WTC11 (cell line): ENCODE measurements at regions not wholly inside any gene's neighbourhood (a gene's known extent, or its start where the extent isn't known, plus 50 kb on each side); places are given as distances from the start of the nearest gene placed in this dataset.

Experiments
- ATAC-seq: fragments of 200-7000 bp; cut with Tn5 transposase; 2 replicates; pipeline ENCODE4 v1.10.0; 2021; ENCODE audit warnings: mild to moderate bottlenecking, moderate library complexity
- CTCF ChIA-PET: fragments of 300-600 bp; sonication (Branson Sonifier 250); formaldehyde crosslinking; loops from one replicate; lab custom pipeline; 2021; ENCODE audit warnings: antibody characterized with exemption; lab: Charles Lee
- POLR2A ChIA-PET: fragments of 350-600 bp; sonication (Branson Sonifier 250); formaldehyde crosslinking; loops from one replicate; lab custom pipeline; 2021; ENCODE audit warnings: antibody characterized with exemption; lab: Charles Lee
- DNase-seq: peaks from one replicate; pipeline ENCODE4 v3.0.0; 2021; ENCODE audit warnings: low spot score
- H3K27ac Mint-ChIP-seq: 2 replicates; pipeline ENCODE4 v1.8.0; 2021; ENCODE audit warnings: mixed read lengths
- H3K27me3 Mint-ChIP-seq: 2 replicates; pipeline ENCODE4 v1.8.0; 2021; ENCODE audit warnings: low read depth, mild to moderate bottlenecking, moderate library complexity, mixed read lengths
- H3K36me3 Mint-ChIP-seq: 2 replicates; pipeline ENCODE4 v1.8.0; 2021; ENCODE audit warnings: mixed read lengths
- H3K4me1 Mint-ChIP-seq: 2 replicates; pipeline ENCODE4 v1.8.0; 2022; ENCODE audit warnings: mixed read lengths
- H3K4me3 Mint-ChIP-seq: 2 replicates; pipeline ENCODE4 v1.8.0; 2021; ENCODE audit warnings: mild to moderate bottlenecking, moderate library complexity, mixed read lengths
- H3K9me3 Mint-ChIP-seq: 2 replicates; pipeline ENCODE4 v1.8.0; 2021; ENCODE audit warnings: mixed read lengths
- CREB1 ChIP-seq: sonication (generic); formaldehyde crosslinking; IDR thresholded peaks from 2 replicates; pipeline ENCODE4 v1.8.0; 2023; ENCODE audit warnings: mild to moderate bottlenecking, missing genetic modification reagents
- ESRRA ChIP-seq: sonication (generic); formaldehyde crosslinking; IDR thresholded peaks from 2 replicates; pipeline ENCODE4 v1.8.1; 2022; ENCODE audit warnings: mild to moderate bottlenecking, missing genetic modification reagents, borderline replicate concordance
- FOXJ3 ChIP-seq: sonication (generic); formaldehyde crosslinking; IDR thresholded peaks from 2 replicates; pipeline ENCODE4 v1.9.0; 2021; ENCODE audit warnings: missing genetic modification reagents, mild to moderate bottlenecking, borderline replicate concordance
- GRHL2 ChIP-seq: fragments of 250-450 bp; sonication (Bioruptor Pico); IDR thresholded peaks from 2 replicates; pipeline ENCODE4 v1.8.0; 2022; ENCODE audit warnings: mild to moderate bottlenecking, moderate library complexity; ENCODE audit not compliant: insufficient replicate concordance, severe bottlenecking
- HMGA2 ChIP-seq: fragments of 250-450 bp; sonication (Bioruptor Pico); IDR thresholded peaks from 2 replicates; pipeline ENCODE4 v1.4.0; 2021; ENCODE audit warnings: mild to moderate bottlenecking, moderate library complexity
- JAZF1 ChIP-seq: fragments of 250-450 bp; sonication (Bioruptor Pico); IDR thresholded peaks from 2 replicates; pipeline ENCODE4 v1.9.0; 2021; ENCODE audit warnings: moderate library complexity, mild to moderate bottlenecking, inconsistent platforms
- MXD4 ChIP-seq: fragments of 250-450 bp; sonication (Bioruptor Pico); IDR thresholded peaks from 2 replicates; pipeline ENCODE4 v1.8.0; 2021; ENCODE audit warnings: mild to moderate bottlenecking, moderate library complexity, borderline replicate concordance
- NFATC4 ChIP-seq: fragments of 250-450 bp; sonication (Bioruptor Pico); IDR thresholded peaks from 2 replicates; pipeline ENCODE4 v1.9.0; 2021; ENCODE audit warnings: mild to moderate bottlenecking
- NFYB ChIP-seq: sonication (generic); formaldehyde crosslinking; conservative IDR thresholded peaks from 2 replicates; pipeline ENCODE4 v1.8.0; 2022; ENCODE audit warnings: low read depth, missing genetic modification reagents
- NR1H2 ChIP-seq: sonication (generic); formaldehyde crosslinking; IDR thresholded peaks from 2 replicates; pipeline ENCODE4 v1.9.0; 2021; ENCODE audit warnings: mild to moderate bottlenecking, moderate library complexity, missing genetic modification reagents
- NR3C1 ChIP-seq: sonication (generic); formaldehyde crosslinking; conservative IDR thresholded peaks from 2 replicates; pipeline ENCODE4 v1.8.1; 2023; ENCODE audit warnings: low read depth, mild to moderate bottlenecking, missing genetic modification reagents
- PRRX2 ChIP-seq: fragments of 250-450 bp; sonication (Bioruptor Pico); IDR thresholded peaks from 2 replicates; pipeline ENCODE4 v1.8.0; 2021; ENCODE audit warnings: mild to moderate bottlenecking
- ZNF138 ChIP-seq: sonication (generic); formaldehyde crosslinking; conservative IDR thresholded peaks from 2 replicates; pipeline ENCODE4 v1.8.1; 2022; ENCODE audit warnings: mild to moderate bottlenecking, moderate library complexity, missing genetic modification reagents
- ZNF263 ChIP-seq: sonication (generic); formaldehyde crosslinking; IDR thresholded peaks from 2 replicates; pipeline ENCODE4 v1.8.1; 2022; ENCODE audit warnings: low read depth, mild to moderate bottlenecking, moderate library complexity, missing genetic modification reagents
- ZNF671 ChIP-seq: fragments of 250-450 bp; sonication (Bioruptor Pico); IDR thresholded peaks from 2 replicates; pipeline ENCODE4 v1.8.0; 2021; ENCODE audit warnings: mild to moderate bottlenecking
- TF ChIP-seq, protein P1 (sequence below): fragments of 250-450 bp; sonication (Bioruptor Pico); IDR thresholded peaks from 2 replicates; pipeline ENCODE4 v1.8.0; 2021; ENCODE audit warnings: mild to moderate bottlenecking
- TF ChIP-seq, protein P2 (sequence below): sonication (generic); formaldehyde crosslinking; IDR thresholded peaks from 2 replicates; pipeline ENCODE4 v1.8.1; 2022; ENCODE audit warnings: mild to moderate bottlenecking, missing genetic modification reagents, moderate library complexity, borderline replicate concordance
- TF ChIP-seq, protein P3 (sequence below): sonication (generic); formaldehyde crosslinking; IDR thresholded peaks from 2 replicates; pipeline ENCODE4 v1.8.1; 2022; ENCODE audit warnings: missing genetic modification reagents, borderline replicate concordance
- TF ChIP-seq, protein P4 (sequence below): sonication (generic); formaldehyde crosslinking; IDR thresholded peaks from 2 replicates; pipeline ENCODE4 v1.8.1; 2023; ENCODE audit warnings: mild to moderate bottlenecking, missing genetic modification reagents, borderline replicate concordance
- TF ChIP-seq, protein P5 (sequence below): sonication (generic); formaldehyde crosslinking; conservative IDR thresholded peaks from 2 replicates; pipeline ENCODE4 v1.8.1; 2022; ENCODE audit warnings: mild to moderate bottlenecking, missing genetic modification reagents
- TF ChIP-seq, protein P6 (sequence below): sonication (generic); formaldehyde crosslinking; conservative IDR thresholded peaks from 2 replicates; pipeline ENCODE4 v1.8.1; 2023; ENCODE audit warnings: mild to moderate bottlenecking, low read depth, missing genetic modification reagents, moderate library complexity

DNA sequence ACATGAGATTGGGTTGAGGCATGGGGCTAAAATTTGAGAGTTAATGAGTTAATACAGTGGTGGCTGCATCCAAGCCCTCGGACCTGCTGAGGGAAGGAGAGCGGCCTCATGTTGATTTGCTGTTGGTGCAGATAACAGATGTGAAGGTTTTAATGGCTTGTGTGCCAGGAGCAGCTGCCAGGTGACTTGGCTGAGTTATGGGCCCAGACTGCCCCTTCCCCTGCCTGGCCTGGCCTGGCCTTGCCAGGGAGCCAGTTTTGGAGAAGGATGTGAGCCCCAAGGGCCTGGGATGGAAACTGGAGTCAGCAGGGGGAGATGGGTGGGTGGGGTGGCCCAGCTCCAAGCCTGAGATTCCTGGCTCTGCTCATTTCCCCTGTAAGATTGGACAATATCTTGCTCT lies 230.1 kb downstream of the CBLN1 start:
- no peak overlapping the region for H3K4me3 Mint-ChIP-seq
- no peaks in the 10 kb centered on the region for H3K27me3 Mint-ChIP-seq
- no peaks in the 10 kb centered on the region for H3K36me3 Mint-ChIP-seq
- DNase-seq (no peak), ATAC-seq (no peak)
- no peak overlapping the region for H3K27ac Mint-ChIP-seq
- CTCF ChIA-PET: no interaction called here
- H3K9me3 Mint-ChIP-seq: no peaks in the 10 kb centered on the region
- POLR2A ChIA-PET: no interaction called here
- H3K4me1 Mint-ChIP-seq: peaks cover 13% of the 10 kb centered on the region
- TF ChIP-seq, protein P1, sequence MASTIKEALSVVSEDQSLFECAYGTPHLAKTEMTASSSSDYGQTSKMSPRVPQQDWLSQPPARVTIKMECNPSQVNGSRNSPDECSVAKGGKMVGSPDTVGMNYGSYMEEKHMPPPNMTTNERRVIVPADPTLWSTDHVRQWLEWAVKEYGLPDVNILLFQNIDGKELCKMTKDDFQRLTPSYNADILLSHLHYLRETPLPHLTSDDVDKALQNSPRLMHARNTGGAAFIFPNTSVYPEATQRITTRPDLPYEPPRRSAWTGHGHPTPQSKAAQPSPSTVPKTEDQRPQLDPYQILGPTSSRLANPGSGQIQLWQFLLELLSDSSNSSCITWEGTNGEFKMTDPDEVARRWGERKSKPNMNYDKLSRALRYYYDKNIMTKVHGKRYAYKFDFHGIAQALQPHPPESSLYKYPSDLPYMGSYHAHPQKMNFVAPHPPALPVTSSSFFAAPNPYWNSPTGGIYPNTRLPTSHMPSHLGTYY (CRISPR knock-in tag): no peak
- TF ChIP-seq CREB1 (no peak), JAZF1 (CRISPR knock-in tag) (no peak)

DNA sequence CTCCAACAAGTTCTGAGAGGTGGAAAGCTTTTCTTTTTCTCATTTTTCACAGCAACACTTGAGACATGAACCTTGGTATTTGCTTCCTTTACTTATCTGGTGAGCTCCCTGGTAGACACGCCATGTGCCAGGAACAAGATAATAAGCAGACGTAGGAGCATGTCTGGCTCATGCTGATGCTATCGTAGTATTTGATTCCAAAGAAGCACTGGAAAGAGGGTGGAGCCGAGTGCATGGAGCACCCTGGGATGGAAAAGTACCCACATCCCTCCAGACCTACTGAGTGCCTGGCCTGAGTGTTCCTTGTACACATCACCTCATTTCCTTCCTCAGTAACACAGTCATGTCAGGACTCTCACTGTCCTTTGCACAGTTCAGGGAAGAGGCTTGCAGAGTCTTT lies 231.0 kb downstream of the CBLN1 start:
- TF ChIP-seq ZNF671 (CRISPR knock-in tag) (no peak), GRHL2 (no peak), HMGA2 (CRISPR knock-in tag) (no peak), ZNF138 (no peak), NR3C1 (CRISPR knock-in tag) (no peak), FOXJ3 (CRISPR knock-in tag) (no peak), ESRRA (no peak)
- TF ChIP-seq, protein P2, sequence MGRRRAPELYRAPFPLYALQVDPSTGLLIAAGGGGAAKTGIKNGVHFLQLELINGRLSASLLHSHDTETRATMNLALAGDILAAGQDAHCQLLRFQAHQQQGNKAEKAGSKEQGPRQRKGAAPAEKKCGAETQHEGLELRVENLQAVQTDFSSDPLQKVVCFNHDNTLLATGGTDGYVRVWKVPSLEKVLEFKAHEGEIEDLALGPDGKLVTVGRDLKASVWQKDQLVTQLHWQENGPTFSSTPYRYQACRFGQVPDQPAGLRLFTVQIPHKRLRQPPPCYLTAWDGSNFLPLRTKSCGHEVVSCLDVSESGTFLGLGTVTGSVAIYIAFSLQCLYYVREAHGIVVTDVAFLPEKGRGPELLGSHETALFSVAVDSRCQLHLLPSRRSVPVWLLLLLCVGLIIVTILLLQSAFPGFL: no peak
- TF ChIP-seq, protein P3, sequence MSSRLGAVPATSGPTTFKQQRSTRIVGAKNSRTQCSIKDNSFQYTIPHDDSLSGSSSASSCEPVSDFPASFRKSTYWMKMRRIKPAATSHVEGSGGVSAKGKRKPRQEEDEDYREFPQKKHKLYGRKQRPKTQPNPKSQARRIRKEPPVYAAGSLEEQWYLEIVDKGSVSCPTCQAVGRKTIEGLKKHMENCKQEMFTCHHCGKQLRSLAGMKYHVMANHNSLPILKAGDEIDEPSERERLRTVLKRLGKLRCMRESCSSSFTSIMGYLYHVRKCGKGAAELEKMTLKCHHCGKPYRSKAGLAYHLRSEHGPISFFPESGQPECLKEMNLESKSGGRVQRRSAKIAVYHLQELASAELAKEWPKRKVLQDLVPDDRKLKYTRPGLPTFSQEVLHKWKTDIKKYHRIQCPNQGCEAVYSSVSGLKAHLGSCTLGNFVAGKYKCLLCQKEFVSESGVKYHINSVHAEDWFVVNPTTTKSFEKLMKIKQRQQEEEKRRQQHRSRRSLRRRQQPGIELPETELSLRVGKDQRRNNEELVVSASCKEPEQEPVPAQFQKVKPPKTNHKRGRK (CRISPR knock-in tag): no peak
- TF ChIP-seq, protein P4, sequence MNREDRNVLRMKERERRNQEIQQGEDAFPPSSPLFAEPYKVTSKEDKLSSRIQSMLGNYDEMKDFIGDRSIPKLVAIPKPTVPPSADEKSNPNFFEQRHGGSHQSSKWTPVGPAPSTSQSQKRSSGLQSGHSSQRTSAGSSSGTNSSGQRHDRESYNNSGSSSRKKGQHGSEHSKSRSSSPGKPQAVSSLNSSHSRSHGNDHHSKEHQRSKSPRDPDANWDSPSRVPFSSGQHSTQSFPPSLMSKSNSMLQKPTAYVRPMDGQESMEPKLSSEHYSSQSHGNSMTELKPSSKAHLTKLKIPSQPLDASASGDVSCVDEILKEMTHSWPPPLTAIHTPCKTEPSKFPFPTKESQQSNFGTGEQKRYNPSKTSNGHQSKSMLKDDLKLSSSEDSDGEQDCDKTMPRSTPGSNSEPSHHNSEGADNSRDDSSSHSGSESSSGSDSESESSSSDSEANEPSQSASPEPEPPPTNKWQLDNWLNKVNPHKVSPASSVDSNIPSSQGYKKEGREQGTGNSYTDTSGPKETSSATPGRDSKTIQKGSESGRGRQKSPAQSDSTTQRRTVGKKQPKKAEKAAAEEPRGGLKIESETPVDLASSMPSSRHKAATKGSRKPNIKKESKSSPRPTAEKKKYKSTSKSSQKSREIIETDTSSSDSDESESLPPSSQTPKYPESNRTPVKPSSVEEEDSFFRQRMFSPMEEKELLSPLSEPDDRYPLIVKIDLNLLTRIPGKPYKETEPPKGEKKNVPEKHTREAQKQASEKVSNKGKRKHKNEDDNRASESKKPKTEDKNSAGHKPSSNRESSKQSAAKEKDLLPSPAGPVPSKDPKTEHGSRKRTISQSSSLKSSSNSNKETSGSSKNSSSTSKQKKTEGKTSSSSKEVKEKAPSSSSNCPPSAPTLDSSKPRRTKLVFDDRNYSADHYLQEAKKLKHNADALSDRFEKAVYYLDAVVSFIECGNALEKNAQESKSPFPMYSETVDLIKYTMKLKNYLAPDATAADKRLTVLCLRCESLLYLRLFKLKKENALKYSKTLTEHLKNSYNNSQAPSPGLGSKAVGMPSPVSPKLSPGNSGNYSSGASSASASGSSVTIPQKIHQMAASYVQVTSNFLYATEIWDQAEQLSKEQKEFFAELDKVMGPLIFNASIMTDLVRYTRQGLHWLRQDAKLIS: no peak
- TF ChIP-seq, protein P5, sequence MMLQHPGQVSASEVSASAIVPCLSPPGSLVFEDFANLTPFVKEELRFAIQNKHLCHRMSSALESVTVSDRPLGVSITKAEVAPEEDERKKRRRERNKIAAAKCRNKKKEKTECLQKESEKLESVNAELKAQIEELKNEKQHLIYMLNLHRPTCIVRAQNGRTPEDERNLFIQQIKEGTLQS (CRISPR knock-in tag): no peak
- ChIA-PET POLR2A (no interaction called here), CTCF (no interaction called here)
- peaks cover 4% of the 10 kb centered on the region for H3K4me1 Mint-ChIP-seq
- no peaks in the 10 kb centered on the region for H3K27me3 Mint-ChIP-seq
- DNase-seq (no peak), ATAC-seq (no peak)
- H3K27ac Mint-ChIP-seq: no peak overlapping the region
- H3K36me3 Mint-ChIP-seq: no peaks in the 10 kb centered on the region
- H3K4me3 Mint-ChIP-seq: no peak overlapping the region
- 0 out of 2 replicates have a peak, but pooled peaks cover 5% of the 10 kb centered on the region for H3K9me3 Mint-ChIP-seq

DNA sequence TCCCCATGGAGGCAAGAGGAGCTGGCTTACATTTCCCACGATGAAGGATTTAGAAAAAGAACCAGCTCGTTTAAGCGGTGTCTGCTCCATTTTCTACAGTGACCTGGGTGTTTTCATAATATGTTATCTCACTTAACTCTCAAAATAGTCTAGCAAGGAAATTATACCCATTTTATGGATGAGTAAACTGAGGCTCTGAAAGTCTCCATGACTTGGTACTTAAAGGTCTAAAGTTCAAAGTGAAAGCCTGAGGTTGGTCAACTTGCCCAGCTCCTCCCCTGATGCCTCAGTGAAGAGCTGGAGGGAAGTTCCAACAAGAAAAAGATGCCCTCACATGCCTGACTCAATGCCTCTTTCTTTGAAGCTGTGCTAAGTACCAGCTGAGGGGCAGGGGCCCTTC lies 232.0 kb downstream of the CBLN1 start:
- Mint-ChIP-seq H3K4me1 (no peaks in the 10 kb centered on the region), H3K36me3 (no peaks in the 10 kb centered on the region), H3K4me3 (no peak overlapping the region), H3K9me3 (0 out of 2 replicates have a peak, but pooled peaks cover 5% of the 10 kb centered on the region), H3K27me3 (no peaks in the 10 kb centered on the region), H3K27ac (no peak overlapping the region)
- ChIA-PET POLR2A (no interaction called here), CTCF (no interaction called here)
- ATAC-seq: no peak
- DNase-seq: no peak
- TF ChIP-seq NFYB (CRISPR knock-in tag): no peak
- TF ChIP-seq MXD4 (CRISPR knock-in tag): no peak
- TF ChIP-seq ZNF263 (CRISPR knock-in tag): no peak
- TF ChIP-seq, protein P6, sequence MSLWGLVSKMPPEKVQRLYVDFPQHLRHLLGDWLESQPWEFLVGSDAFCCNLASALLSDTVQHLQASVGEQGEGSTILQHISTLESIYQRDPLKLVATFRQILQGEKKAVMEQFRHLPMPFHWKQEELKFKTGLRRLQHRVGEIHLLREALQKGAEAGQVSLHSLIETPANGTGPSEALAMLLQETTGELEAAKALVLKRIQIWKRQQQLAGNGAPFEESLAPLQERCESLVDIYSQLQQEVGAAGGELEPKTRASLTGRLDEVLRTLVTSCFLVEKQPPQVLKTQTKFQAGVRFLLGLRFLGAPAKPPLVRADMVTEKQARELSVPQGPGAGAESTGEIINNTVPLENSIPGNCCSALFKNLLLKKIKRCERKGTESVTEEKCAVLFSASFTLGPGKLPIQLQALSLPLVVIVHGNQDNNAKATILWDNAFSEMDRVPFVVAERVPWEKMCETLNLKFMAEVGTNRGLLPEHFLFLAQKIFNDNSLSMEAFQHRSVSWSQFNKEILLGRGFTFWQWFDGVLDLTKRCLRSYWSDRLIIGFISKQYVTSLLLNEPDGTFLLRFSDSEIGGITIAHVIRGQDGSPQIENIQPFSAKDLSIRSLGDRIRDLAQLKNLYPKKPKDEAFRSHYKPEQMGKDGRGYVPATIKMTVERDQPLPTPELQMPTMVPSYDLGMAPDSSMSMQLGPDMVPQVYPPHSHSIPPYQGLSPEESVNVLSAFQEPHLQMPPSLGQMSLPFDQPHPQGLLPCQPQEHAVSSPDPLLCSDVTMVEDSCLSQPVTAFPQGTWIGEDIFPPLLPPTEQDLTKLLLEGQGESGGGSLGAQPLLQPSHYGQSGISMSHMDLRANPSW (CRISPR knock-in tag): no peak
- TF ChIP-seq, protein P5 (CRISPR knock-in tag): no peak
- TF ChIP-seq PRRX2 (CRISPR knock-in tag): no peak
- TF ChIP-seq NFATC4 (CRISPR knock-in tag): no peak
- TF ChIP-seq NR1H2 (CRISPR knock-in tag): no peak
